Esophagus muscularis mucosa (tissue), 3 donors: ENCODE measurements at regions not wholly inside any gene's neighbourhood (a gene's known extent, or its start where the extent isn't known, plus 50 kb on each side); places are given as distances from the start of the nearest gene placed in this dataset.

Experiments used
- CTCF ChIP-seq, 3 experiments: fragments of 200-600 bp in 2 of 3; fragments of 450-650 bp in 1 of 3; sonication (generic) in 2 of 3; IDR thresholded peaks; one replicate each; pipeline ENCODE4 v1.5.1; 2017 to 2019; ENCODE audit warnings: antibody characterized with exemption in 3 of 3, mild to moderate bottlenecking in 2 of 3, moderate library complexity in 1 of 3
- POLR2A ChIP-seq: fragments of 450-650 bp; IDR thresholded peaks from one replicate; pipeline ENCODE4 v1.6.1; 2017; ENCODE audit warnings: antibody characterized with exemption, moderate library complexity, mild to moderate bottlenecking, low read depth
- POLR2AphosphoS5 ChIP-seq, 2 donors: sonication (generic); formaldehyde crosslinking; IDR thresholded peaks; one replicate each; pipeline ENCODE4 v1.6.1; 2017; ENCODE audit warnings: antibody characterized with exemption in 2 of 2

GRCh38 chr5:123285122-123286023 lies 137.8 kb downstream of the CEP120 start:
- no peak for TF ChIP-seq POLR2A
- TF ChIP-seq CTCF (IDR thresholded peaks at IDR 0.05) = no peak
- no peak for TF ChIP-seq POLR2AphosphoS5 (IDR thresholded peaks at IDR 0.05)
